ENCODE measurements at regions not wholly inside any gene's neighbourhood (a gene's known extent, or its start where the extent isn't known, plus 50 kb on each side); places are given as distances from the start of the nearest gene placed in this dataset.

- H3K36me3 ChIP-seq (ENCODE audit: insufficient read depth, low read length): no peaks in the 10 kb centered on the region
- no peaks in the 10 kb centered on the region for H3F3A ChIP-seq (ENCODE audit: insufficient read depth, low read length)
- no peaks in the 10 kb centered on the region for H3K4me1 ChIP-seq (ENCODE audit: insufficient read depth, low read length, severe bottlenecking)
- 0 out of 2 replicates have a peak, but pooled peaks cover 5% of the 10 kb centered on the region for H3K27me3 ChIP-seq (ENCODE audit: insufficient read depth, low read length)
- no peak for TF ChIP-seq CTCF (IDR thresholded peaks at IDR 0.05; ENCODE audit: low read length)
- no peak for TF ChIP-seq EZH2 (IDR thresholded peaks at IDR 0.05; ENCODE audit: borderline replicate concordance, low read length)
- no peak overlapping the region for H3K9ac ChIP-seq (ENCODE audit: low read length)
- H3K4me2 ChIP-seq (ENCODE audit: low read length): no peak overlapping the region
- no peaks in the 10 kb centered on the region for H3K9me2 ChIP-seq (ENCODE audit: low read depth, low read length)
- no peak overlapping the region for H3K4me3 ChIP-seq (ENCODE audit: low read depth, low read length, poor library complexity, severe bottlenecking)
- H2AFZ ChIP-seq (ENCODE audit: low read length): no peak overlapping the region
- H3K9me3 ChIP-seq (ENCODE audit: low read length): no peaks in the 10 kb centered on the region
- no peak overlapping the region for H3K27ac ChIP-seq (ENCODE audit: low read depth, low read length, poor library complexity, severe bottlenecking)
- no peaks in the 10 kb centered on the region for H3K79me2 ChIP-seq (ENCODE audit: insufficient read depth, low read length)
- no peaks in the 10 kb centered on the region for H4K20me1 ChIP-seq (ENCODE audit: insufficient read depth, low read length)
Observed at GRCh38 chr6:33912195-33912594, 108.4 kb upstream of the MLN start.

GRCh38 chr6:33911488-33911887 is 107.7 kb upstream of the MLN start:
- H3K27me3 ChIP-seq (ENCODE audit: insufficient read depth, low read length): 0 out of 2 replicates have a peak, but pooled peaks cover 8% of the 10 kb centered on the region
- no peaks in the 10 kb centered on the region for H3K36me3 ChIP-seq (ENCODE audit: insufficient read depth, low read length)
- H3K27ac ChIP-seq (ENCODE audit: low read depth, low read length, poor library complexity, severe bottlenecking): no peak overlapping the region
- no peak overlapping the region for H2AFZ ChIP-seq (ENCODE audit: low read length)
- no peak overlapping the region for H3K4me3 ChIP-seq (ENCODE audit: low read depth, low read length, poor library complexity, severe bottlenecking)
- H4K20me1 ChIP-seq (ENCODE audit: insufficient read depth, low read length): no peaks in the 10 kb centered on the region
- no peaks in the 10 kb centered on the region for H3K4me1 ChIP-seq (ENCODE audit: insufficient read depth, low read length, severe bottlenecking)
- no peak overlapping the region for H3K4me2 ChIP-seq (ENCODE audit: low read length)
- TF ChIP-seq EZH2 (IDR thresholded peaks at IDR 0.05; ENCODE audit: borderline replicate concordance, low read length) (no peak), CTCF (IDR thresholded peaks at IDR 0.05; ENCODE audit: low read length) (no peak)
- H3K9ac ChIP-seq (ENCODE audit: low read length): no peak overlapping the region
- no peaks in the 10 kb centered on the region for H3K9me3 ChIP-seq (ENCODE audit: low read length)
- no peaks in the 10 kb centered on the region for H3F3A ChIP-seq (ENCODE audit: insufficient read depth, low read length)
- H3K79me2 ChIP-seq (ENCODE audit: insufficient read depth, low read length): no peaks in the 10 kb centered on the region
- H3K9me2 ChIP-seq (ENCODE audit: low read depth, low read length): no peaks in the 10 kb centered on the region

GRCh38 chr6:33910594-33910993 is 106.8 kb upstream of the MLN start:
- 0 out of 2 replicates have a peak, but pooled peaks cover 10% of the 10 kb centered on the region for H3K27me3 ChIP-seq (ENCODE audit: insufficient read depth, low read length)
- no peaks in the 10 kb centered on the region for H3K36me3 ChIP-seq (ENCODE audit: insufficient read depth, low read length)
- TF ChIP-seq EZH2 (IDR thresholded peaks at IDR 0.05; ENCODE audit: borderline replicate concordance, low read length) (no peak), CTCF (IDR thresholded peaks at IDR 0.05; ENCODE audit: low read length) (no peak)
- no peaks in the 10 kb centered on the region for H3K4me1 ChIP-seq (ENCODE audit: insufficient read depth, low read length, severe bottlenecking)
- H3K27ac ChIP-seq (ENCODE audit: low read depth, low read length, poor library complexity, severe bottlenecking): no peak overlapping the region
- no peak overlapping the region for H2AFZ ChIP-seq (ENCODE audit: low read length)
- H3K9me3 ChIP-seq (ENCODE audit: low read length): no peaks in the 10 kb centered on the region
- no peaks in the 10 kb centered on the region for H3K79me2 ChIP-seq (ENCODE audit: insufficient read depth, low read length)
- no peak overlapping the region for H3K9ac ChIP-seq (ENCODE audit: low read length)
- no peaks in the 10 kb centered on the region for H3K9me2 ChIP-seq (ENCODE audit: low read depth, low read length)
- no peak overlapping the region for H3K4me2 ChIP-seq (ENCODE audit: low read length)
- no peaks in the 10 kb centered on the region for H4K20me1 ChIP-seq (ENCODE audit: insufficient read depth, low read length)
- no peak overlapping the region for H3K4me3 ChIP-seq (ENCODE audit: low read depth, low read length, poor library complexity, severe bottlenecking)
- H3F3A ChIP-seq (ENCODE audit: insufficient read depth, low read length): no peaks in the 10 kb centered on the region

Data from OCI-LY1 (cell line).